ENCODE measurements at regions not wholly inside any gene's neighbourhood (a gene's known extent, or its start where the extent isn't known, plus 50 kb on each side); places are given as distances from the start of the nearest gene placed in this dataset.

DNA sequence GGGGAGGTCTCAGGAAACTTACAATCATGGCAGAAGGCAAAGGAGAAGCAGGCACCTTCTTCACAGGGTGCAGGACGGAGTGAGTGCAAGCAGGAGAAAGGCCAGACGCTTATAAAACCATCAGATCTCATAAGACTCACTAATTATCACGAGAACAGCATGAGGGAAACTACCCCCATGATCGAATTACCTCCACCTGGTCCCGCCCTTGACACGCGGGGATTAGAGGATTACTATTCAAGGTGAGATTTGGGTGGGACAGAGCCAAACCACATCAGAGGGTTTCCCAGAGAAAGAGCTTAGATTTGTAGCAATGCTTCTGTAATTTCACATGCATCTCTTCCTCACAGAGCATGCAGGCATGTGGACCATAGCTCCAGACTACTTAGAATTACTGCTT is 615.7 kb upstream of the UBE2E2 start:
- TF ChIP-seq, protein P1, sequence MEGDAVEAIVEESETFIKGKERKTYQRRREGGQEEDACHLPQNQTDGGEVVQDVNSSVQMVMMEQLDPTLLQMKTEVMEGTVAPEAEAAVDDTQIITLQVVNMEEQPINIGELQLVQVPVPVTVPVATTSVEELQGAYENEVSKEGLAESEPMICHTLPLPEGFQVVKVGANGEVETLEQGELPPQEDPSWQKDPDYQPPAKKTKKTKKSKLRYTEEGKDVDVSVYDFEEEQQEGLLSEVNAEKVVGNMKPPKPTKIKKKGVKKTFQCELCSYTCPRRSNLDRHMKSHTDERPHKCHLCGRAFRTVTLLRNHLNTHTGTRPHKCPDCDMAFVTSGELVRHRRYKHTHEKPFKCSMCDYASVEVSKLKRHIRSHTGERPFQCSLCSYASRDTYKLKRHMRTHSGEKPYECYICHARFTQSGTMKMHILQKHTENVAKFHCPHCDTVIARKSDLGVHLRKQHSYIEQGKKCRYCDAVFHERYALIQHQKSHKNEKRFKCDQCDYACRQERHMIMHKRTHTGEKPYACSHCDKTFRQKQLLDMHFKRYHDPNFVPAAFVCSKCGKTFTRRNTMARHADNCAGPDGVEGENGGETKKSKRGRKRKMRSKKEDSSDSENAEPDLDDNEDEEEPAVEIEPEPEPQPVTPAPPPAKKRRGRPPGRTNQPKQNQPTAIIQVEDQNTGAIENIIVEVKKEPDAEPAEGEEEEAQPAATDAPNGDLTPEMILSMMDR (conservative IDR thresholded peaks at IDR 0.05; ENCODE audit: low read depth, low read length): no peak
- no peak for TF ChIP-seq EZH2 (IDR thresholded peaks at IDR 0.05; ENCODE audit: low read length, unreplicated experiment)
